HEK293 (cell line): ENCODE measurements at regions not wholly inside any gene's neighbourhood (a gene's known extent, or its start where the extent isn't known, plus 50 kb on each side); places are given as distances from the start of the nearest gene placed in this dataset.
A peak's percentile ranks its signal among the peaks of the same experiment; 100 is the strongest.

ENCODE experiments used
- CTCF ChIA-PET: fragments of 350-600 bp; formaldehyde crosslinking; extraction: SDS; loops from one replicate; lab custom pipeline; 2021; ENCODE audit warnings: antibody characterized with exemption; lab: Yijun Ruan, JAX
- POLR2A ChIA-PET: fragments of 300-600 bp; formaldehyde crosslinking; extraction: SDS; loops from one replicate; lab custom pipeline; 2020; ENCODE audit warnings: antibody characterized with exemption, inconsistent platforms; lab: Yijun Ruan, JAX
- H3K27ac ChIP-seq: fragments of 200-500 bp; sonication (Bioruptor generic); 2 replicates; pipeline ENCODE4 v1.5.1; 2014; ENCODE audit warnings: low read depth, low read length, control low read depth, inconsistent platforms; ENCODE audit errors: extremely low read depth
- H3K36me3 ChIP-seq, 2 experiments: fragments of 200-500 bp in 1 of 2; sonication (Bioruptor generic) in 1 of 2; 1 replicate in 1 of 2; 2 replicates in 1 of 2; pipeline ENCODE4 v1.5.1; 2014 to 2017; ENCODE audit warnings: inconsistent platforms in 2 of 2, low read length in 2 of 2; ENCODE audit not compliant: control insufficient read depth in 2 of 2, insufficient read depth in 1 of 2
- H3K4me1 ChIP-seq: fragments of 200-500 bp; sonication (Bioruptor generic); 2 replicates; pipeline ENCODE4 v1.5.1; 2014; ENCODE audit warnings: mild to moderate bottlenecking, low read length, inconsistent platforms; ENCODE audit not compliant: control insufficient read depth, insufficient read depth
- H3K4me3 ChIP-seq: 2 replicates; pipeline ENCODE4 v1.5.1; 2011; ENCODE audit warnings: low read depth, mild to moderate bottlenecking, control low read depth, low read length, moderate library complexity
- H3K9me3 ChIP-seq: fragments of 200-500 bp; sonication (Bioruptor generic); 2 replicates; pipeline ENCODE4 v1.5.1; 2014; ENCODE audit warnings: low read depth, low read length, inconsistent platforms; ENCODE audit not compliant: control insufficient read depth, insufficient read depth
- GLI2 ChIP-seq: fragments of 450-650 bp; formaldehyde crosslinking; IDR thresholded peaks from 2 replicates; pipeline ENCODE4; 2017; ENCODE audit warnings: missing biosample characterization, missing genetic modification characterization, low read depth, borderline replicate concordance
- KLF7 ChIP-seq: fragments of 450-650 bp; formaldehyde crosslinking; IDR thresholded peaks from 2 replicates; pipeline ENCODE4 v1.5.1; 2016; ENCODE audit warnings: missing biosample characterization, missing genetic modification characterization, borderline replicate concordance
- ZBTB21 ChIP-seq: fragments of 450-650 bp; formaldehyde crosslinking; IDR thresholded peaks from 2 replicates; pipeline ENCODE4 v1.5.1; 2017; ENCODE audit warnings: missing biosample characterization, missing genetic modification characterization
- ZFP3 ChIP-seq: fragments of 450-650 bp; formaldehyde crosslinking; IDR thresholded peaks from 2 replicates; pipeline ENCODE4 v1.5.1; 2016; ENCODE audit warnings: low read depth, missing biosample characterization, missing genetic modification characterization
- ZIC2 ChIP-seq: fragments of 450-650 bp; formaldehyde crosslinking; IDR thresholded peaks from 2 replicates; pipeline ENCODE4 v1.5.1; 2016; ENCODE audit warnings: missing biosample characterization, missing genetic modification characterization
- ZNF335 ChIP-seq: fragments of 450-650 bp; formaldehyde crosslinking; conservative IDR thresholded peaks from 2 replicates; pipeline ENCODE4 v1.5.1; 2016; ENCODE audit warnings: missing biosample characterization, missing genetic modification characterization
- ZNF585B ChIP-seq: fragments of 450-650 bp; formaldehyde crosslinking; IDR thresholded peaks from 2 replicates; pipeline ENCODE4 v1.5.1; 2016; ENCODE audit warnings: missing biosample characterization, missing genetic modification characterization
- ZSCAN16 ChIP-seq: fragments of 450-650 bp; formaldehyde crosslinking; IDR thresholded peaks from 2 replicates; pipeline ENCODE4 v1.5.1; 2016; ENCODE audit warnings: missing biosample characterization, missing genetic modification characterization
- TF ChIP-seq, protein P1 (sequence below): fragments of 450-650 bp; formaldehyde crosslinking; conservative IDR thresholded peaks from 2 replicates; pipeline ENCODE4 v1.5.1; 2016; ENCODE audit warnings: low read depth, missing biosample characterization, missing genetic modification characterization
- TF ChIP-seq, protein P2 (sequence below): fragments of 450-650 bp; formaldehyde crosslinking; IDR thresholded peaks from 2 replicates; pipeline ENCODE4 v1.5.1; 2016; ENCODE audit warnings: missing biosample characterization, missing genetic modification characterization
- TF ChIP-seq, protein P3 (sequence below): fragments of 450-650 bp; formaldehyde crosslinking; IDR thresholded peaks from 2 replicates; pipeline ENCODE4 v1.5.1; 2016; ENCODE audit warnings: missing biosample characterization, missing genetic modification characterization, low read depth
- TF ChIP-seq, protein P4 (sequence below): fragments of 450-650 bp; formaldehyde crosslinking; IDR thresholded peaks from 2 replicates; pipeline ENCODE4 v1.5.1; 2016; ENCODE audit warnings: missing biosample characterization, missing genetic modification characterization

- TF ChIP-seq, protein P1, sequence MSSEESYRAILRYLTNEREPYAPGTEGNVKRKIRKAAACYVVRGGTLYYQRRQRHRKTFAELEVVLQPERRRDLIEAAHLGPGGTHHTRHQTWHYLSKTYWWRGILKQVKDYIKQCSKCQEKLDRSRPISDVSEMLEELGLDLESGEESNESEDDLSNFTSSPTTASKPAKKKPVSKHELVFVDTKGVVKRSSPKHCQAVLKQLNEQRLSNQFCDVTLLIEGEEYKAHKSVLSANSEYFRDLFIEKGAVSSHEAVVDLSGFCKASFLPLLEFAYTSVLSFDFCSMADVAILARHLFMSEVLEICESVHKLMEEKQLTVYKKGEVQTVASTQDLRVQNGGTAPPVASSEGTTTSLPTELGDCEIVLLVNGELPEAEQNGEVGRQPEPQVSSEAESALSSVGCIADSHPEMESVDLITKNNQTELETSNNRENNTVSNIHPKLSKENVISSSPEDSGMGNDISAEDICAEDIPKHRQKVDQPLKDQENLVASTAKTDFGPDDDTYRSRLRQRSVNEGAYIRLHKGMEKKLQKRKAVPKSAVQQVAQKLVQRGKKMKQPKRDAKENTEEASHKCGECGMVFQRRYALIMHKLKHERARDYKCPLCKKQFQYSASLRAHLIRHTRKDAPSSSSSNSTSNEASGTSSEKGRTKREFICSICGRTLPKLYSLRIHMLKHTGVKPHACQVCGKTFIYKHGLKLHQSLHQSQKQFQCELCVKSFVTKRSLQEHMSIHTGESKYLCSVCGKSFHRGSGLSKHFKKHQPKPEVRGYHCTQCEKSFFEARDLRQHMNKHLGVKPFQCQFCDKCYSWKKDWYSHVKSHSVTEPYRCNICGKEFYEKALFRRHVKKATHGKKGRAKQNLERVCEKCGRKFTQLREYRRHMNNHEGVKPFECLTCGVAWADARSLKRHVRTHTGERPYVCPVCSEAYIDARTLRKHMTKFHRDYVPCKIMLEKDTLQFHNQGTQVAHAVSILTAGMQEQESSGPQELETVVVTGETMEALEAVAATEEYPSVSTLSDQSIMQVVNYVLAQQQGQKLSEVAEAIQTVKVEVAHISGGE (tag by site-specific recombination), result no peak
- TF ChIP-seq ZFP3 (tag by site-specific recombination), result no peak
- TF ChIP-seq ZIC2 (tag by site-specific recombination), result peak; percentile 53
- TF ChIP-seq KLF7, result no peak
- TF ChIP-seq, protein P2, sequence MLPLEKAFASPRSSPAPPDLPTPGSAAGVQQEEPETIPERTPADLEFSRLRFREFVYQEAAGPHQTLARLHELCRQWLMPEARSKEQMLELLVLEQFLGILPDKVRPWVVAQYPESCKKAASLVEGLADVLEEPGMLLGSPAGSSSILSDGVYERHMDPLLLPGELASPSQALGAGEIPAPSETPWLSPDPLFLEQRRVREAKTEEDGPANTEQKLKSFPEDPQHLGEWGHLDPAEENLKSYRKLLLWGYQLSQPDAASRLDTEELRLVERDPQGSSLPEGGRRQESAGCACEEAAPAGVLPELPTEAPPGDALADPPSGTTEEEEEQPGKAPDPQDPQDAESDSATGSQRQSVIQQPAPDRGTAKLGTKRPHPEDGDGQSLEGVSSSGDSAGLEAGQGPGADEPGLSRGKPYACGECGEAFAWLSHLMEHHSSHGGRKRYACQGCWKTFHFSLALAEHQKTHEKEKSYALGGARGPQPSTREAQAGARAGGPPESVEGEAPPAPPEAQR (tag by site-specific recombination), result no peak
- TF ChIP-seq ZNF585B (tag by site-specific recombination), result no peak
- no peak for TF ChIP-seq ZSCAN16
- no peak for TF ChIP-seq GLI2
- TF ChIP-seq, protein P3, sequence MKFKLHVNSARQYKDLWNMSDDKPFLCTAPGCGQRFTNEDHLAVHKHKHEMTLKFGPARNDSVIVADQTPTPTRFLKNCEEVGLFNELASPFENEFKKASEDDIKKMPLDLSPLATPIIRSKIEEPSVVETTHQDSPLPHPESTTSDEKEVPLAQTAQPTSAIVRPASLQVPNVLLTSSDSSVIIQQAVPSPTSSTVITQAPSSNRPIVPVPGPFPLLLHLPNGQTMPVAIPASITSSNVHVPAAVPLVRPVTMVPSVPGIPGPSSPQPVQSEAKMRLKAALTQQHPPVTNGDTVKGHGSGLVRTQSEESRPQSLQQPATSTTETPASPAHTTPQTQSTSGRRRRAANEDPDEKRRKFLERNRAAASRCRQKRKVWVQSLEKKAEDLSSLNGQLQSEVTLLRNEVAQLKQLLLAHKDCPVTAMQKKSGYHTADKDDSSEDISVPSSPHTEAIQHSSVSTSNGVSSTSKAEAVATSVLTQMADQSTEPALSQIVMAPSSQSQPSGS (tag by site-specific recombination), result no peak
- TF ChIP-seq, protein P4, sequence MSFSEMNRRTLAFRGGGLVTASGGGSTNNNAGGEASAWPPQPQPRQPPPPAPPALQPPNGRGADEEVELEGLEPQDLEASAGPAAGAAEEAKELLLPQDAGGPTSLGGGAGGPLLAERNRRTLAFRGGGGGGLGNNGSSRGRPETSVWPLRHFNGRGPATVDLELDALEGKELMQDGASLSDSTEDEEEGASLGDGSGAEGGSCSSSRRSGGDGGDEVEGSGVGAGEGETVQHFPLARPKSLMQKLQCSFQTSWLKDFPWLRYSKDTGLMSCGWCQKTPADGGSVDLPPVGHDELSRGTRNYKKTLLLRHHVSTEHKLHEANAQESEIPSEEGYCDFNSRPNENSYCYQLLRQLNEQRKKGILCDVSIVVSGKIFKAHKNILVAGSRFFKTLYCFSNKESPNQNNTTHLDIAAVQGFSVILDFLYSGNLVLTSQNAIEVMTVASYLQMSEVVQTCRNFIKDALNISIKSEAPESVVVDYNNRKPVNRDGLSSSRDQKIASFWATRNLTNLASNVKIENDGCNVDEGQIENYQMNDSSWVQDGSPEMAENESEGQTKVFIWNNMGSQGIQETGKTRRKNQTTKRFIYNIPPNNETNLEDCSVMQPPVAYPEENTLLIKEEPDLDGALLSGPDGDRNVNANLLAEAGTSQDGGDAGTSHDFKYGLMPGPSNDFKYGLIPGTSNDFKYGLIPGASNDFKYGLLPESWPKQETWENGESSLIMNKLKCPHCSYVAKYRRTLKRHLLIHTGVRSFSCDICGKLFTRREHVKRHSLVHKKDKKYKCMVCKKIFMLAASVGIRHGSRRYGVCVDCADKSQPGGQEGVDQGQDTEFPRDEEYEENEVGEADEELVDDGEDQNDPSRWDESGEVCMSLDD (tag by site-specific recombination), result peak; percentile 40; the same call in 1 of the 2 replicates
- TF ChIP-seq ZNF335 (tag by site-specific recombination), result peak; percentile 88
These were observed 121.0 kb downstream of the GYPC start (continued) for GRCh38 chr2:126776692-126777619.

GRCh38 chr2:126777620-126777978 is 121.1 kb upstream of the TEX51 start:
- Histone ChIP-seq H3K9me3 (no peaks in the 10 kb centered on the region), H3K4me3 (no peak overlapping the region), H3K36me3 (no peaks in the 10 kb centered on the region), H3K4me1 (no peaks in the 10 kb centered on the region), H3K27ac (no peak overlapping the region)
- ChIA-PET CTCF (interaction anchor here (0.6 to 3.8 kb wide), 7 partner anchors 13 to 378 kb away, joined by 3 to 41 read pairs (median 3); no protein-coding TSS in a partner anchor), POLR2A (interaction anchor here (0.6 kb wide), 1 partner anchor 15 kb away, joined by 4 read pairs; no protein-coding TSS in a partner anchor)
- TF ChIP-seq ZBTB21 (tag by site-specific recombination), result no peak
